ENCODE measurements at regions not wholly inside any gene's neighbourhood (a gene's known extent, or its start where the extent isn't known, plus 50 kb on each side); places are given as distances from the start of the nearest gene placed in this dataset.

- TF ChIP-seq CTCF (conservative IDR thresholded peaks at IDR 0.05; ENCODE audit: low read depth, low read length) = no peak
- TF ChIP-seq EZH2 (IDR thresholded peaks at IDR 0.05; ENCODE audit: low read length, unreplicated experiment) = no peak
- TF ChIP-seq EZH2phosphoT487 (IDR thresholded peaks at IDR 0.05; ENCODE audit: borderline replicate concordance, low read length) = no peak
These were observed 120.4 kb upstream of the MAP3K7 start for GRCh38 chr6:90707246-90707645.

Measured in PC-3 (cell line).